GM19238 (cell line): ENCODE measurements at regions not wholly inside any gene's neighbourhood (a gene's known extent, or its start where the extent isn't known, plus 50 kb on each side); places are given as distances from the start of the nearest gene placed in this dataset.

Source experiments
- DNase-seq: peaks from one replicate; pipeline ENCODE4 v3.0.0; 2011; ENCODE audit warnings: low spot score; ENCODE audit not compliant: insufficient read length

GRCh38 chr4:59223292-59223941 is 1976.7 kb upstream of the ADGRL3 start:
- DNase-seq, result no peak

DNA sequence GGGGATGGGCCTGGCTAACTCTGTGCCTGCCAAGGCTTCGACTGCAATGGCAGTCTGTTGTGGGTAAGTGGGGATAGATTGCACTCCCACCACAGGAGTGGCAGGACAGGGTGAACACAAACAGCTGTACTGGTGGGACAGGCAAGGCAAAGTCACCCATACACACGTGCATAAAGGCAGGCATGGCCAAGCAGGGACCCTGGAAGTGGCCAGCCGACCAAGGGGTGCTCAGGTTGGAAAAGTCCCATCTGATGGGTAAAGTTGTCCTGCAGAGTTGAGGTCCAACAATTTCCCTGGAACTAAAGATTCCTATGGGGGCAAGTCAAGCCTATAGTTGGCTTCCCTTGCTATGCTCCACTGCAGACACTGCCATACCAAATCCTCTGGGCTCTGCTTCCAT is 1961.9 kb upstream of the ADGRL3 start:
- DNase-seq, result no peak

GRCh38 chr4:59240011-59240410 is 1960.1 kb upstream of the ADGRL3 start:
- DNase-seq, result no peak

DNA sequence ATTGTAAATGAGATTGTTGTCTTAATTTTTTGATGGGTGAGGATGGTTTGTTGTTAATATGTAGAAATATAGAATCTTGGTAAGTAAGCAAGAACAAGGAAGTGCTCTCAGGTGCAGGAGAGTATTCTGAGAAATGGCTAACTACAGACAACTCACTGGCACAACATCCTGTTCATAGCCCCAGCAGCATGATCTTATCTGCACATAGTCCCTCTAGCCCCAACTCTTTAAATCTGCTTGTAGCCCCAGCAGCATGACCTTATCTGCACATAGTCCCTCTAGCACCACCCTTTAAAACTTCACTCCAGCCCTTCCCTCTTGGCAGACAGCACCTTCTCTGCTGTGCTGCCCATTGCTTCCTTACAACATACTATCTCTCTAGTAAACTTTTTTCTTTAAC is 1957.1 kb upstream of the ADGRL3 start:
- no peak for DNase-seq

DNA sequence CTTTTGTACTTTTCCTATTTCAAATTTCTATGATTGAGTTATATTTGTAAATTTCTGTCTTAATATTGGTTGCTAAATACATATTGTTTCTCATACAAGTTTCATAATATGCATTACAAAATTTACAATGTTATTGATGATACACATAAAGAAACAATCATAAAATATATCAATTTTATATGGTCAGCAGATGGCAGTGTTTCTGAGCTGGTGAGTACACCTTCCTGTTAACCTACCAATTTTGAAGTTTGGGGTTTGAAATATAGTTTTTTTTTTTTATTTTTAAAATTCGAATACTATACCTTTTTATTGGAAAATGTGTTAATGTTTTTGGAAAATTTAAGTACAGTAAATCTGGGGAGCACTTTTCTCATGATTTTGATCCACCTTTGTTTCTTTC is 1953.1 kb upstream of the ADGRL3 start:
- DNase-seq, result no peak

DNA sequence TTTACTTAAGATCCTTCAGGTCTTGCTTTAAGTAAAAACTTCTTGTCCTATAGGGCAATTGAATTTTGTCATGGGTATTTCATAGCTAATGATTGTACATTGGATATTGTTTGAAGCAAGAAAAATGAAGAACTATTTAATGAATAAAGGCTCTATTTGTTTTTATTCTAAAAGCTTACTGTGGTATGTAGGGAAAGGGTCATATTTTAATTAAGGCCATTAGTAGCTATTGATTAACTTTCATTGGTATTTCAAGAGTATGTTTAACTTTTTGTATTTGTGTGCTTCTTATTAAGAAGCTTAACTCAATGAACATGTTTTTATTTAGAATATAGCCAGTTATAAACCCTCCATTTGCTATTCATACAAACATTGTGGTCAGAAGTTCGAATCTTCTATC is 1951.8 kb upstream of the ADGRL3 start:
- no peak for DNase-seq

GRCh38 chr4:59249110-59249509 is 1951.0 kb upstream of the ADGRL3 start:
- DNase-seq, result no peak

DNA sequence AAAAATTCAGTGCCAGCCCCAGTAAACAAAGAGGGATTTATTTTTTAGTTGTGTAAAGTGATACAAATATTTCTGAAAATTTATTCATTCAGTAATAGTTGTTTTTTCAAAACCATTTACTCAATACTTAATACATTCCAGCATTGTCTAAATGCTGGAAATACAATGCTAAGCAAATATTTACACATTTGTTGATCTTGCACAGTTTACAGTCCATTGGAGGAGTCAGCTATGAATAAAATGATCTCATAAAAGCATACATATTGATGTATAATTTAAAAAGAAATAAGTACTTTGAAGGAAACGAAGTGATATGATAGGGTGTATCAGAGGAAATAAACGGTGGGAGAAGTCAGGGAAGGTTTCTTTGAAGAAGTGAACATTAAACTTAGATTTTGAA is 1942.1 kb upstream of the ADGRL3 start:
- DNase-seq, result no peak

GRCh38 chr4:59307609-59308008 is 1892.5 kb upstream of the ADGRL3 start:
- no peak for DNase-seq

- DNase-seq, result no peak
Measured at GRCh38 chr4:59314637-59315036, 1885.5 kb upstream of the ADGRL3 start.

DNA sequence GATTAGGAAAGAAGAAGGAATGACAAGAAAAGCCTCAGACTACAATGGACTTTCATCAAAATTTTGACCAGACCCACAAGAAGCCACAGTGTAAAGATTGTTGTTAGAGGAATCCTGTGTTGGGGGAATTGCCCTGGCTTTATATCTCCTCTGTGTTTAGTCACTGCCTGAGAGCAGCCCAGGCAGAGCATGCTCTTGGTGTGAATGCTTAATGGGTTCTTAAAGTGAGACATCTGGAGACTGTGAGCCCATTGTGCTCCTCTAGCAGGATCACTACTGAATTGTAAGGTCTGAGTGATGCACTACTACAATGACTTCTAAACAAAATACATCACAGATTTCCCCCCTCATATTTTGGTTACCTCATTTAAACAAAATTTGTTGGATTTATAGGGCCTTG is 1860.5 kb upstream of the ADGRL3 start:
- no peak for DNase-seq

GRCh38 chr4:59341506-59341905 is 1858.6 kb upstream of the ADGRL3 start:
- DNase-seq, result no peak

GRCh38 chr4:59348949-59349348 is 1851.2 kb upstream of the ADGRL3 start:
- DNase-seq, result no peak

GRCh38 chr4:59369229-59369628 is 1830.9 kb upstream of the ADGRL3 start:
- no peak for DNase-seq

- no peak for DNase-seq
Measured at GRCh38 chr4:59374416-59374815, 1825.7 kb upstream of the ADGRL3 start.

DNA sequence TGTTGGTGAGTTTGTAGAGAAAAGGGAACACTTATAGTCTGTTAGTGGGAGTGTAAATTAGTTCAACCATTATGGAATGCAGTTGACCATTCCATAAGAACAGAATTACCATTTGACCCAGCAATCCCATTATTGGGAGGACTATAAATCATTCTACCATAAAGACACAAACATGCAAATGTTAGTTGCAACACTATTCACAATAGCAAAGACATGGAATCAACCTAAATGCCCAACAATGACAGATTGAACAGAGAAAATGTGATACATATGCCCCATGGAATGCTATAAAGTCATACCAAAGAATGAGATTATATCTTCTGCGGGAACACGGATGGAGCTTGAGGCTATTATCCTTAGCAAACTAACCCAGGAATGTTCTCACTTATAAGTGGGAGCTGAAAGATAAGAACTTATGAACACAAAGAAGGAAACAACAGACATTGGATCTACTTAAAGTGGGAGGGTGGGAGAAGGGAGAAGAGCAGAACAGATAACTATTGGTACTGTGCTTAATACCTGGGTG is 1819.2 kb upstream of the ADGRL3 start:
- DNase-seq, result no peak

DNA sequence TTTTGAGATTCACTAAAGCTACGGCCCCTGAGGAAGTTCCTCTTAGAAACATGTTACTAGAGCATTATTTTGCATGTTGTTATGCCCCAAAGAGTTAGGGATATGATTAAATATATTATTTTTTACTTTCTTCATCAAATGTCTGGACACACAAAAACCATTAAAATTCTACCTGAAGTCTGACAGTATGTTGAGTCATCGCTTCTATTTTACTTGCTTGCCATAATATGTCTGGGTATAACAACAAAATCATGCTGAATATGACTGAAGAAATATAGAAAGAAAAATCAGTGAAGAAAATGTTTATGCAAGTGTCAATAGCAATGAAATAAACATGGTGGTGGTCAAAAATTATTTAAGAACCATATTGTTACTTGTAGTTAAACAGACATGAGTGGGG is 1818.5 kb upstream of the ADGRL3 start:
- DNase-seq, result no peak

DNA sequence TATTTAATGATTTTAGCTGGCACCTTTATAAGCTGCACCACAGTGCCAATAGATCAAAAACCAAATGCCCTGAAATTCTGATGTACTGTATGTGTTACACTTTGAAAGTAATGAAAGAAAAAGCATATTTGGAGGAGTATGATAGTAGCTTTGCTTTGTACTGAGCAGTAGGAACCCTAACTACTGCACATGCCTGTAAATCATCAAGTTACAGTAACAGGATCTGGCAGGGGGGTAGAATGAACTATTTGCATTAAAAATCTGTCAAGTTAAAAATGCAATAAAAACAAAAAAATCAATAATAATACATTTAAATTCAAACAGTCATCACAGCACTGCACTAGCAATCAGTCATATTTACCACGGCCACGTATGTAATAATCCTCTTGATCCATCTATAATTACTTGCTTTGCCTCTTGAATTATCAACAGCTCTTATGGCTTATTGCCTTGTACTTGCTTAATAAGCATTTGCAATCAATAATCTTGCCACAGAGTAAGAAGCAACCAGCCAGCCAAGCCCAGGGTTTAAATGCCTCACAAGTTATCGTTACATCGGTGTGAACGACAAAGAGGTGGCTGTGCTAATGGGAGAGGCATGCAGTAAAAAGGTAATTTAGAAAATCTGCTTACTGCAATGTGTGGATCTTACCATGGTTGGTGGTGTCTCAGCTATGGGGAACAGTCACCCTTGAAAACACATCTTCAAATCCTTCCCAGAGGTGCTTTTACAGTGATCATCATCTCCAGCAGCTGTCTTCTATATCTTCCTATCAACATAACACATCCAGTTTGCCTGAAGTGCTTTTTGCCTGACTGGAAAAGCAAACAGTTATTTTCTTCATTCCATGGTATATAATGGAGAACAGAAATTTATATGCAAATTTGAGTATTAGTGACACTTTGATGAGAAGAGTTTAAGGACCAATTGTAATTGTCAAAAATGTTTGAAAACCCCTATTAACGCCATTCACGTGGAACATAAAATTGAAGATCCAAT is 1812.1 kb upstream of the ADGRL3 start:
- DNase-seq, result no peak

DNA sequence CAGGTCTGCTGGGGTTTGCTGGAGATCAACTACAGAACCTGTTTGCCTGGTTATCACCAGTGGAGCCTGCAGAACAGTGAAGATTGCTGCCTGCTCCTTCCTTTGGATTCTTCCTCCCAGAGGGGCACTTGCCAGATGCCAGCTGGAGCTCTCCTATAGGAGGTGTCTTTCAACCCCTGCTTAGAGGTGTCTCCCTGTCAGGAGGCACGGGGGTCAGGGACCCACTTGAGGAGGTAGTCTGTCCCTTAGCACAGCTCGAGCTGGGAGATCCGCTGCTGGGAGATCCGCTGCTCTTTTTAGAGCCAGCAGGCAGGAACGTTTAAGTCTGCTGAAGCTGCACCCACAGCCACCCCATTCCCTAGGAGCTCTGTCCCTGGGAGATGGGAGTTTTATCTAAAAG is 1806.3 kb upstream of the ADGRL3 start:
- no peak for DNase-seq

DNA sequence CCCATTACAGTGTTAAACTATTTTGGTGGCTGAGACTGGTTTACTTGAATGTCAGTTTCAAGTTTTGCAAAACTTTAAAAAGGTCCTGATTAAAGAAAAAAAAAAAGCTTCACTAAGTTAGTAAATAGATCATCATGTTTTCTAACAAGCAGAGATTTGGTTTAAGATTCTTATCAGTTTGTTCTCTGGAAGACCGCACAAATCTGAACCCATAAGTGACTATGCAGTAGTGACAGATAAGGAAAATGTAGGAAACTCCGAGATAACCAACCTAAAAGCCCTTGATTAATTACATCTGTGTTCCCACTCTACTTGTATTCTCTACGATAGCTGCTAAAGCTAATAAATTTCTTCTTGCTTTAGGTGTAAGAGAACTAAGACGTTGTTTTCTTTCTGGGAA is 1799.8 kb upstream of the ADGRL3 start:
- DNase-seq, result no peak

DNA sequence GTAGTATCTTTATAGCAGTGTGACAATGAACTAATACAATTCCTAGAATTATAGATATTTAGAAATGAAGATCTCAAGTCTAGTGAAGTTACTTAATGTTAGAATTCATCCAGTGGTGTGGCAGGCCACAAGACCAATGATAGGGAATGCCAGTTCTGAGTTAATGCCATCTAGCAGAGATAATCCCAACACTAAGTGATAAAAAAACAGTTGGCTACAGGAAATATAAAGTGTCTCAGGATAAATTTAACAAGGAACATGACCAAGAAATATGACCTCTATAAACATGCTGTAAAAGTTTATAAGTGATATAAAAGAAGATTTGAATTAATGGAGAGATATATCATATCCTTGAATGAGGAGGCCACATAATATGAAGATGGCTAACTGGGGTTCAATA is 1790.5 kb upstream of the ADGRL3 start:
- DNase-seq, result no peak

GRCh38 chr4:59412739-59413138 is 1787.4 kb upstream of the ADGRL3 start:
- no peak for DNase-seq

DNA sequence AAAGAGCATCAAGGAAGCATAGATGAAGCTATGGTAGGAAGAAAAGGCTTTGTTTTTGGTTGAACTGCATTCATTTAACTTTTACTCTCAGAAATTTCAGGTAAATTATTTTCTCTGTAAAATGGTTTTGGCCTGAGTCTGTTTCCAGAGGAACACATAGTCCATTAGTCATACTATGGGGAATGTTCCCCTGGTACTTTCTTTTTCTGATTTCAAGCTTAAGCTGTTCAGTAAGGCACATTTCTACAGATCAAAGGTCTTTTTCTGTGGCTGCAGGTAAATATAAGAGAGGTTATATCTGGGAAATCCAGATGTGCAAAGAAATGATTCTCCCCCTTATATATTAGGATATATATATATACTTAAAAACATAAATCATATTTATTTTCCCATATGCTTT is 1744.4 kb upstream of the ADGRL3 start:
- no peak for DNase-seq
